ENCODE measurements at regions not wholly inside any gene's neighbourhood (a gene's known extent, or its start where the extent isn't known, plus 50 kb on each side); places are given as distances from the start of the nearest gene placed in this dataset.
"Not testable (repeated sequence)": the region's sequence is repeated elsewhere in the genome, so short reads cannot be mapped to it uniquely, and the experiment has no call there.

- DNase-seq, result not testable (repeated sequence)
Measured at GRCh38 chr15:37427393-37427792, 327.0 kb upstream of the MEIS2 start.

GRCh38 chr15:37446921-37447320 is 346.6 kb upstream of the MEIS2 start:
- peak; percentile 43 for DNase-seq

- no peak for DNase-seq
Measured at GRCh38 chr15:37452498-37452897, 352.1 kb upstream of the MEIS2 start.

DNA sequence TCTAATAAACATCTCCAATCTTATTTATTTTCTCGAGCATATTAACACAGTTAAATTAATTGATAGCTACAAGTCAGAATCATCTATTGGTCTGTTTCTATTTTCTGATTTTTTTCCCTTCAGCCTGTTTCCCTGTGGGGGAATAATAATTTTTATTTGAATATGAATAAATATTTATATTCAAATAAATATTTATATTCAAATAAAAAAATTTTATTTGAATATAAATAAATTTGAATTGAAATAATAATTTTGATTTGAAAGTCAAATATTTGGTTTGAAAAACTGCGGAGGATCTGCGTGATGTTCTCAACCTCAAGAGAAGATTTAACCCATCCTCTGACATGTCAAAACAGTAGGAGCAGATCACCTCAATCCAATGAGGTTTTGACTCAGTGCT is 380.1 kb upstream of the MEIS2 start:
- no peak for DNase-seq

GRCh38 chr15:37481126-37481525 is 380.8 kb upstream of the MEIS2 start:
- no peak for DNase-seq

DNA sequence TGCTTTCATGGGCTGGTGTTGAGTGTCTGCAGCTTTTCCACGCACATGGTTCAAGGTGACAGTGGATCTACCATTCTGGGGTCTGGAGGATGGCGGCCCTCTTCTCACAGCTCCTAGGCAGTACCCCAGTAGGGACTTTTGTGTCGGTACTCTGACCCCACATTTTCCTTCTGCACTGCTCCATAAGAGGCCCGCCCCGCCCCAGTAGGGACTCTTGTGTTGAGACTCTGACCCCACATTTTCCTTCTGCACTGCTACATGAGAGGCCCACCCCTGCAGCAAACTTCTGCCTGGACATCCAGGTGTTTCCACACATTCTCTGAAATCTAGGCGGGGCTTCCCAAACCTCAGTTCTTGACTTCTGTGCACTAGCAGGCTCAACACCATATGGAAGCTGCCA is 383.4 kb upstream of the MEIS2 start:
- no peak for DNase-seq

DNA sequence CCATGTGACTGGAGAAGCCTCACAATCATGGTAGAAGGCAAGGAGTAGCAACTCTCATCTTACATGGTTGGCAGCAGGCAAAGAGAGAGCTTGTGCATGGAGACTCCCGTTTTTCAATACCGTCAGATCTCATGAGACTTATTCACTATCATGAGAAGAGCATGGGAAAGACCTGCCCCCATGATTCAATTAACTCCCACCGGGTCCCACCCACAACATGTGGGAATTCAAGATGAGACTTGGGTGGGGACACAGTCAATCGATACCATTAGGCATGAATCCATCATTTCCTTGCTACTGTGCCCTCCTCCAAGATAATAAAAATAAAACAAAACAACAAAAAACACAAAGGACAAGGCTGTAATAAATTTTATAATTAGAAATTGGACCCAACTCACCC is 384.7 kb upstream of the MEIS2 start:
- DNase-seq, result no peak

- DNase-seq, result no peak
Measured at GRCh38 chr15:37490707-37491106, 390.4 kb upstream of the MEIS2 start.

DNA sequence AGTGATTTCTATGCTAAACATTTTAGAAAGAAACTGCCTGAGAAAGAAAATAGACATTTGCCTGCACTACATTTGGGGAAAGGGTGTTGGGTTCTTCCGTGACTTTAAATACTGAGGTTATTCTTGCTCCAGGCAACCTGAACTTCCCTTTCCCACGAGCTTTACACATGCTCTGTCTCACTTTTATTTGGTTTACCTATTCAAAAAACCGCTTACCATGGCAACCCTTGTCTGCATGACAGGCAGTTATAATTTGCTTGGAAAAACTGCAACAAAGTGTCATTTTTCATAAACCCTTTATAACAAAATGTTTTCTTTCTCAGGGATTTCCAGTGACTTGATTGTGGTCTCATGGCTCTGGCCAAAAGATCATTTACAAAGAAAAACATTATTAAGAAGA is 416.3 kb upstream of the MEIS2 start:
- DNase-seq, result no peak

- DNase-seq, result peak; percentile 19
Measured at GRCh38 chr15:37517191-37517895, 417.0 kb upstream of the MEIS2 start.

GRCh38 chr15:37518436-37518835 is 416.0 kb upstream of the TMCO5A start:
- DNase-seq, result no peak

- no peak for DNase-seq
Measured at GRCh38 chr15:37520026-37520425, 414.4 kb upstream of the TMCO5A start.

GRCh38 chr15:37520882-37521281 is 413.6 kb upstream of the TMCO5A start:
- no peak for DNase-seq

DNA sequence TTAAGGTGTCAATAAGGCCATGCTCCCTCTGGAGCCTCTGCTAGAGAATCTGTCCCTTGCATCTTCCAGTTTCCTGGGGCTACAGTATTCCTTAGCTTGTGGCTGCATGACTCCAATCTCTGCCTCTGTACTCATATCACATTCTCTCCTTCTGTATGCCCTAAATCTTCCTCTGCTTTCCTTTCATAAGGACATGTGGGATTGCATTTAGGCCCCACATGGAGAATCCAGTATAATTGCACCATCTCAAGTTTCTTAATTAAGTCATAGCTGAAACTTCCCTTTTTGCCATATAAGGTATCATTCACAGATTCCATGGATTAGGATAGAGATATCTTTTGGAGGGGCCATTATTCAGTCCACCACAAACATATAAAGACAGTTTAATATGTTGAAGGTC is 409.8 kb upstream of the TMCO5A start:
- DNase-seq, result peak; percentile 68

GRCh38 chr15:37528432-37528831 is 406.0 kb upstream of the TMCO5A start:
- no peak for DNase-seq

- peak; percentile 69 for DNase-seq
Measured at GRCh38 chr15:37536967-37537605, 397.4 kb upstream of the TMCO5A start.

- DNase-seq, result peak; percentile 73
Measured at GRCh38 chr15:37537802-37538201, 396.6 kb upstream of the TMCO5A start.

DNA sequence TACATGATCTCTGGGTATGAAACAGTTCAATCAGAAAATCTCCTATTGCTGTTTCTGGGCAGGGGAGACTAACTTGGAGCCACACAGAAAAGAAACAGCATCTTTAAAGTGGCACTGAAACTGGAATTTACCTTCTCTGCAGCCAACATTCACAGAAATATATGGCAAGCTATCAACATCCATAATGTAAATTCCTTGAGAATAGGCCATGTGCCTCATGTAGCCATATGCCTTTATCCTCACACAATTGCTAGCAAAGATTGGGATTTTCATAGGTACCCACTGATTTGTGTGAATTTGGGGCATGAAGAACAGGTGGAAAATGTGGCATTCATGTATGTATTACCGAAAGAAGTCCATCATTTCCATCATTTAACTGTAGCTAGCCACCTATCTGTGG is 386.3 kb upstream of the TMCO5A start:
- DNase-seq, result no peak

DNA sequence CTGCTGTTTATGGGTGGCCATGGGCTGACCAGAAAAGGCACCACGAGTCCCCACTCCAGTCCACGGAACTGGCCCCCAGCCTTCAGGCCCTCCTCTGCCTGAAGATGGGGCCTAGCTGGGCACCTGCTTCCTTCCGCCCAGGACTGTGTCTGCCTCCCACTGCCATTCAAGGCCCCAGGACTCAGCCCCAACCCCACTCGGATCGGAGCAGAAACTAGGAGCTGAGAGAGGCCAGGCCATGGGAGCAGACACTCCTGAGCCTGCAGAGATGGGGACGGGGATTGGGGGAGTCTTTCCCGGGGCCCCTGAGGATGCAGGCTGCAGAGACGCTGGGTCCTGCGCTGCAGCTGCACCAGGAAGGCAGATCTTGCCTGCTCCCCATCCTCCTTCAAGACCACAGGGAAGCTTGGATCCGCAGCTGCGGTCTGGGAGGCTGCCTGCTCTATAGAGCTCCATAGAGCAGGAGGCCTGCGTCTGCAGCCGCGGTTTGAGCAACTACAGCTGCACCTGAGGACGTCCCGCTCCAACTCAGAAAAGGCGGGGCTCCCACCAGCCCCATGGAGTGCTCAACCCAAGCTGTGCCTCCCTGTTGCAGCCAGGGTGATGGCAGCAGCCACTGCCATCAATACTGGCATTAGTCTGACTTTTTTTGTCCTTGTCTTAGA is 383.9 kb upstream of the TMCO5A start:
- DNase-seq, result no peak

DNA sequence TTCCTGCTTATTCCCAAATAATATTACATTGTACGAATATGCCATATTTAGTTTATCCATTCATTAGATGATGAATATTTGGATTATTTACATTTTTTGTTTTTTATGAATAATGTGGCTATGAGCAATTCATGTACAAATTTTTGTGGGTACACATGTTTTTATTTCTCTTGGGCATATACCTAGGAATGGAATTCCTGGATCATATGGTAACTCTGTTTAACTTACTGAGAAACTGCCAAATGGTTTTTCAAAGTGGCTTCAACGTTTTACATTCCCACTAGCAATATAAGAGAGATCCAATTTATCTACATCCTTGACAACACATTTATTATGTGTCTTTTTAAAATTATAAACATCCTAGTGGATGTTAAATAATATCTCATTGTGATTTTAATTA is 362.0 kb upstream of the TMCO5A start:
- DNase-seq, result peak; percentile 15

DNA sequence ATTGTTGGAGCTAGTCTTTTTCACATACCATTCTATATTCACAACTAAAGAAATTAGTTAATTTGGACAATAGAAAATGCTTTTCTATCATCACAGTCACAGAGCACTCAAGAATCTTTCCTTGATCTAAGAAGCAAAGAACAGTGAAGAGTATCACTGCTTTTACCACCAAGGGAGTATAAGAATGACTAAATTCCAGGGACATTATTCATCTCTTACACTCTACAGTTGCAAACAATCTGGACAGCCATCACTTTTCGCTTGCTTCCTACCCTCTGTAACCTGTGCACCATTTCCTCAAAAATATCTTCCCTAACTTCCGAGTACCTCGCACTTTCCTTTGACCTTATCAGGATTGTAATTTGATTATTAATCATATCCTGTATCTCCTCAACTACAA is 359.5 kb upstream of the TMCO5A start:
- peak; percentile 18 for DNase-seq

DNA sequence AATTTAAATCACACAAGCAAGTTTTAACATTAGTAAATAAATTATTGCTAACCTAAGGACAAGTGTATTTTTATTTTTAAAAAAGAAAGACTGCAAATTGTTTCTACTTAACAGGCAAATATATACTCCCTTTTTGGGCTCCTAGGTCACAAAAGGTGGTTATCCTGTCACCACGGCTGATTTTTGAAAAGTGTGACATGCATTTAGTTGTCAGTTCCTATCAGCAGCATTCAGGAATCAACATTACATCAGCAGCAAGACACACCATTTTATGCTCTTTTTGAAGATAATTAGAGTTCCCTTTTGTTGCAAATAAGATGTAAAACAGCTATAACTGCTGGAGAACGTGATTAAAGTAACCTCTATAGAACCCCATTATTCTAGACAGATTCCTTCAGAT is 357.5 kb upstream of the TMCO5A start:
- no peak for DNase-seq

- no peak for DNase-seq
Measured at GRCh38 chr15:37581866-37582532, 352.4 kb upstream of the TMCO5A start.

- DNase-seq, result no peak
Measured at GRCh38 chr15:37582852-37583251, 351.6 kb upstream of the TMCO5A start.
